Upper lobe of left lung (tissue), 6 donors: ENCODE measurements at regions not wholly inside any gene's neighbourhood (a gene's known extent, or its start where the extent isn't known, plus 50 kb on each side); places are given as distances from the start of the nearest gene placed in this dataset.
"Not testable (repeated sequence)": the region's sequence is repeated elsewhere in the genome, so short reads cannot be mapped to it uniquely, and the experiment has no call there.

Source experiments
- ATAC-seq, 2 donors: fragments of 200-7000 bp; cut with Tn5 transposase; one replicate each; pipeline ENCODE4 v1.9.1; 2022; ENCODE audit warnings: mild to moderate bottlenecking in 2 of 2, moderate library complexity in 2 of 2; ENCODE audit not compliant: low FRiP score in 2 of 2
- DNase-seq, 2 donors: peaks; one replicate each; pipeline ENCODE4 v3.0.0-alpha.2; 2019 to 2020
- H3K27ac ChIP-seq, 4 donors: fragments of 200-600 bp; sonication (generic); one replicate each; pipeline ENCODE4 v1.5.1; 2016 to 2019
- H3K27me3 ChIP-seq, 4 donors: fragments of 200-600 bp; sonication (generic); one replicate each; pipeline ENCODE4 v1.5.1; 2017 to 2019
- H3K36me3 ChIP-seq, 4 donors: fragments of 200-600 bp; sonication (generic); one replicate each; pipeline ENCODE4 v1.5.1; 2016 to 2019
- H3K4me1 ChIP-seq, 4 donors: fragments of 200-600 bp; sonication (generic); one replicate each; pipeline ENCODE4 v1.5.1; 2018 to 2019
- H3K4me3 ChIP-seq, 4 donors: fragments of 200-600 bp; sonication (generic); one replicate each; pipeline ENCODE4 v1.5.1; 2017 to 2019; ENCODE audit warnings: mild to moderate bottlenecking in 2 of 4, moderate library complexity in 1 of 4
- H3K9me3 ChIP-seq, 4 donors: fragments of 200-600 bp; sonication (generic); one replicate each; pipeline ENCODE4 v1.5.1; 2018 to 2019
- EP300 ChIP-seq, 4 donors: sonication (generic); formaldehyde crosslinking; IDR thresholded peaks; one replicate each; pipeline ENCODE4 v1.5.1; 2017; ENCODE audit warnings: antibody characterized with exemption in 4 of 4, control low read depth in 2 of 4
- POLR2A ChIP-seq, 4 donors: fragments of 450-650 bp; IDR thresholded peaks; one replicate each; pipeline ENCODE4 v1.5.1; 2016 to 2017; ENCODE audit warnings: antibody characterized with exemption in 4 of 4, mild to moderate bottlenecking in 2 of 4
- POLR2AphosphoS5 ChIP-seq, 2 donors: sonication (generic); formaldehyde crosslinking; IDR thresholded peaks; one replicate each; pipeline ENCODE4 v1.5.1; 2017; ENCODE audit warnings: antibody characterized with exemption in 2 of 2
- WGBS, 2 donors: methylation state at CpG; one replicate each; pipeline ENCODE4 v1.1.5; 2017 to 2018; 5-methylcytosine and 5-hydroxymethylcytosine counted together
- TF ChIP-seq, protein P1 (sequence below), 6 experiments: fragments of 450-650 bp in 4 of 6; fragments of 200-600 bp in 2 of 6; sonication (generic) in 2 of 6; IDR thresholded peaks; one replicate each; pipeline ENCODE4 v1.5.1; 2016 to 2019; ENCODE audit warnings: antibody characterized with exemption in 6 of 6
- donor health status: DM: no; HTN: no; CAD: no; lungs with moderate emphysema.
- donor health status: DM: no; HTN: yes; CAD: no; lungs with severe emphysema.

- Histone ChIP-seq H3K36me3 (no peaks in the 10 kb centered on the region), H3K27me3 (no peaks in the 10 kb centered on the region), H3K4me1 (peaks cover 0 to 17% (median 6%) of the 10 kb centered on the region in 4 donors), H3K27ac (peak overlapping the region in 1 of 4 donors; percentile 23), H3K4me3 (peak overlapping the region in 3 of 4 donors; percentile 10 to 21 (median 19)), H3K9me3 (no peaks in the 10 kb centered on the region)
- TF ChIP-seq POLR2AphosphoS5 (IDR thresholded peaks at IDR 0.05) (no peak), EP300 (IDR thresholded peaks at IDR 0.05) (no peak), POLR2A (IDR thresholded peaks at IDR 0.05) (no peak)
- TF ChIP-seq, protein P1, sequence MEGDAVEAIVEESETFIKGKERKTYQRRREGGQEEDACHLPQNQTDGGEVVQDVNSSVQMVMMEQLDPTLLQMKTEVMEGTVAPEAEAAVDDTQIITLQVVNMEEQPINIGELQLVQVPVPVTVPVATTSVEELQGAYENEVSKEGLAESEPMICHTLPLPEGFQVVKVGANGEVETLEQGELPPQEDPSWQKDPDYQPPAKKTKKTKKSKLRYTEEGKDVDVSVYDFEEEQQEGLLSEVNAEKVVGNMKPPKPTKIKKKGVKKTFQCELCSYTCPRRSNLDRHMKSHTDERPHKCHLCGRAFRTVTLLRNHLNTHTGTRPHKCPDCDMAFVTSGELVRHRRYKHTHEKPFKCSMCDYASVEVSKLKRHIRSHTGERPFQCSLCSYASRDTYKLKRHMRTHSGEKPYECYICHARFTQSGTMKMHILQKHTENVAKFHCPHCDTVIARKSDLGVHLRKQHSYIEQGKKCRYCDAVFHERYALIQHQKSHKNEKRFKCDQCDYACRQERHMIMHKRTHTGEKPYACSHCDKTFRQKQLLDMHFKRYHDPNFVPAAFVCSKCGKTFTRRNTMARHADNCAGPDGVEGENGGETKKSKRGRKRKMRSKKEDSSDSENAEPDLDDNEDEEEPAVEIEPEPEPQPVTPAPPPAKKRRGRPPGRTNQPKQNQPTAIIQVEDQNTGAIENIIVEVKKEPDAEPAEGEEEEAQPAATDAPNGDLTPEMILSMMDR (IDR thresholded peaks at IDR 0.05) = no peak
- WGBS, 2 donors = 64 to 67% methylated on average over 11 of the region's 11 CpGs
- DNase-seq = no peak
- peak; percentile 58 to 82 for ATAC-seq
These were observed 112.8 kb upstream of the PELI2 start for GRCh38 chr14:56005191-56006053.

GRCh38 chr14:56007491-56007890, 110.7 kb upstream of the PELI2 start:
- DNase-seq, ATAC-seq, H3K27ac ChIP-seq, H3K36me3 ChIP-seq, H3K9me3 ChIP-seq, H3K4me3 ChIP-seq, H3K27me3 ChIP-seq: not testable (repeated sequence)
- WGBS, 2 donors = 72 to 80% methylated on average over 5 of the region's 5 CpGs
- H3K4me1 ChIP-seq = peaks cover 0 to 17% (median 6%) of the 10 kb centered on the region in 4 donors

GRCh38 chr14:56008150-56008549, 110.1 kb upstream of the PELI2 start:
- TF ChIP-seq EP300 (IDR thresholded peaks at IDR 0.05) = no peak
- TF ChIP-seq POLR2A (IDR thresholded peaks at IDR 0.05) = no peak
- TF ChIP-seq POLR2AphosphoS5 (IDR thresholded peaks at IDR 0.05) = no peak
- TF ChIP-seq, protein P1 (IDR thresholded peaks at IDR 0.05) = no peak
- H3K36me3 ChIP-seq = no peaks in the 10 kb centered on the region
- H3K9me3 ChIP-seq = no peaks in the 10 kb centered on the region
- WGBS, 2 donors = 58 to 75% methylated on average over 1 of the region's 1 CpG
- H3K27ac ChIP-seq = no peak overlapping the region
- DNase-seq = no peak
- H3K27me3 ChIP-seq = no peaks in the 10 kb centered on the region
- H3K4me1 ChIP-seq = peaks cover 0 to 17% (median 6%) of the 10 kb centered on the region in 4 donors
- no peak for ATAC-seq
- no peak overlapping the region for H3K4me3 ChIP-seq

- 93 to 96% methylated on average over 3 of the region's 3 CpGs for WGBS, 2 donors
- not testable (repeated sequence) for H3K27me3 ChIP-seq, DNase-seq, ATAC-seq, H3K27ac ChIP-seq, H3K9me3 ChIP-seq, H3K4me3 ChIP-seq, H3K36me3 ChIP-seq
- peaks cover 0 to 17% (median 6%) of the 10 kb centered on the region in 4 donors for H3K4me1 ChIP-seq
These were observed 109.5 kb upstream of the PELI2 start for GRCh38 chr14:56008661-56009060.

DNA sequence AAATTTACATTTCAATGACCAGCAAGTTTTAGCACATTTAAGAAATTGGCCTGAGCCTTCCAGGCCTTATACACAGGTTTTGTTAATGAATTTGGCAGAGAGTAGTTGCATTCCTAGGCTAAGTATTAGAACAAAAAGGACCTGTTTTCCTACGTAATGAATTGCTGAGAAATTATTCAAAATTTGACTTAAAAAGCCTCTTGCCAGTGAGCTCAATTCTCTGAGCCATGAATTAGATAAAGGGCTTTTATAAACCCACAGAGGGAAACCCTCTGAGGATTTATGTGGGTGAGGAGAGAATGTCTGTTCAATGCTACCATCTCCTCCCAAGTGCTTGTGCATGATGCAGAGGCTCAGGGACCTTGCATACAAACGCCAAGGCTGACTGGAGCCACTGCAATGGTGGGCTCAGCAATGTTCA, 94.5 kb upstream of the PELI2 start:
- WGBS, 2 donors = 86 to 92% methylated on average over 2 of the region's 2 CpGs
- ATAC-seq = no peak
- H3K4me3 ChIP-seq = no peak overlapping the region

More for the DNA sequence above, 94.5 kb upstream of the PELI2 start:
- DNase-seq = no peak
- no peaks in the 10 kb centered on the region for H3K36me3 ChIP-seq
- TF ChIP-seq EP300 (IDR thresholded peaks at IDR 0.05) = no peak
- TF ChIP-seq POLR2AphosphoS5 (IDR thresholded peaks at IDR 0.05) = no peak
- TF ChIP-seq, protein P1 (IDR thresholded peaks at IDR 0.05) = no peak
- no peak for TF ChIP-seq POLR2A (IDR thresholded peaks at IDR 0.05)
- no peaks in the 10 kb centered on the region for H3K27me3 ChIP-seq
- H3K27ac ChIP-seq = no peak overlapping the region
- no peaks in the 10 kb centered on the region for H3K4me1 ChIP-seq
- no peaks in the 10 kb centered on the region for H3K9me3 ChIP-seq
